ENCODE measurements at regions not wholly inside any gene's neighbourhood (a gene's known extent, or its start where the extent isn't known, plus 50 kb on each side); places are given as distances from the start of the nearest gene placed in this dataset.
"Not testable (repeated sequence)": the region's sequence is repeated elsewhere in the genome, so short reads cannot be mapped to it uniquely, and the experiment has no call there.

GRCh38 chr4:74505355-74505978 lies 60.5 kb downstream of the AREG start:
- DNase-seq: peak in 1 of 2 experiments; percentile 1

- DNase-seq: not testable (repeated sequence)
These were observed 64.4 kb downstream of the AREG start for GRCh38 chr4:74509363-74509762.

- no peak for DNase-seq
These were observed 71.4 kb downstream of the AREG start for GRCh38 chr4:74516303-74516702.

GRCh38 chr4:74517996-74518395 lies 73.1 kb downstream of the AREG start:
- DNase-seq: no peak

GRCh38 chr4:74522251-74522991 lies 77.5 kb downstream of the AREG start:
- DNase-seq: no peak

- DNase-seq: no peak
These were observed 78.2 kb downstream of the AREG start for GRCh38 chr4:74523096-74523495.

GRCh38 chr4:74524985-74525384 lies 80.0 kb downstream of the AREG start:
- no peak for DNase-seq

GRCh38 chr4:74527049-74527448 lies 82.1 kb downstream of the AREG start:
- DNase-seq: no peak

- DNase-seq: no peak
These were observed 83.2 kb downstream of the AREG start for GRCh38 chr4:74528178-74528577.

GRCh38 chr4:74529284-74530041 lies 84.5 kb downstream of the AREG start:
- peak; percentile 40 to 46 for DNase-seq

GRCh38 chr4:74531963-74532794 lies 87.2 kb downstream of the AREG start:
- DNase-seq: peak; percentile 12 to 68

- DNase-seq: no peak
These were observed 89.2 kb downstream of the AREG start for GRCh38 chr4:74534121-74534520.

GRCh38 chr4:74534936-74535335 lies 90.0 kb downstream of the AREG start:
- DNase-seq: no peak

GRCh38 chr4:74535512-74535911 lies 90.6 kb downstream of the AREG start:
- no peak for DNase-seq

GRCh38 chr4:74536557-74536956 lies 91.6 kb downstream of the AREG start:
- no peak for DNase-seq

- no peak for DNase-seq
These were observed 92.5 kb downstream of the AREG start for GRCh38 chr4:74537459-74537858.

GRCh38 chr4:74539044-74539790 lies 94.3 kb downstream of the AREG start:
- DNase-seq: no peak

GRCh38 chr4:74540193-74540592 lies 95.3 kb downstream of the AREG start:
- no peak for DNase-seq

GRCh38 chr4:74541667-74542066 lies 96.7 kb downstream of the AREG start:
- DNase-seq: no peak

GRCh38 chr4:74543231-74543781 lies 98.4 kb downstream of the AREG start:
- no peak for DNase-seq

GRCh38 chr4:74543983-74544382 lies 99.0 kb downstream of the AREG start:
- no peak for DNase-seq

Data from NCI-H526 (cell line).